ENCODE measurements at regions not wholly inside any gene's neighbourhood (a gene's known extent, or its start where the extent isn't known, plus 50 kb on each side); places are given as distances from the start of the nearest gene placed in this dataset.

DNA sequence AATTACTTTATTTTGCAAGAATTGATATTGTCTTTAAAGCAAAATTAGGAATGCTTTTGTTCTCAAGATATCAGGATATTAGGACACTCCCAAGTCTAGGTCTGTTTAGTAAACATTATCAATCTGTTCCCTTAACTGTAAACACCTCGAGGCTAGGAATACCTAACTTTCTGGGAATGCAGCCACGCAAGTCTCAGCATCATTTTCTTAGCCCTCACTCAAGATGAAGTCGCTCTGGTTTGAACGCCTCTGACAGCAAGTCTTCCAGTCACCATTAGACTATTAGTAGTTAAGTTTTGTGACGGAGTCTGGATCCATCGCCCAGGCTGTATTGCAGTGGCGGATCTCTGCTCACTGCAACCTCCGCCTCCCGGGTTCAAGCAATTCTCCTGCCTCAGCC is 128.0 kb upstream of the MYO3A start:
- TF ChIP-seq, protein P1, sequence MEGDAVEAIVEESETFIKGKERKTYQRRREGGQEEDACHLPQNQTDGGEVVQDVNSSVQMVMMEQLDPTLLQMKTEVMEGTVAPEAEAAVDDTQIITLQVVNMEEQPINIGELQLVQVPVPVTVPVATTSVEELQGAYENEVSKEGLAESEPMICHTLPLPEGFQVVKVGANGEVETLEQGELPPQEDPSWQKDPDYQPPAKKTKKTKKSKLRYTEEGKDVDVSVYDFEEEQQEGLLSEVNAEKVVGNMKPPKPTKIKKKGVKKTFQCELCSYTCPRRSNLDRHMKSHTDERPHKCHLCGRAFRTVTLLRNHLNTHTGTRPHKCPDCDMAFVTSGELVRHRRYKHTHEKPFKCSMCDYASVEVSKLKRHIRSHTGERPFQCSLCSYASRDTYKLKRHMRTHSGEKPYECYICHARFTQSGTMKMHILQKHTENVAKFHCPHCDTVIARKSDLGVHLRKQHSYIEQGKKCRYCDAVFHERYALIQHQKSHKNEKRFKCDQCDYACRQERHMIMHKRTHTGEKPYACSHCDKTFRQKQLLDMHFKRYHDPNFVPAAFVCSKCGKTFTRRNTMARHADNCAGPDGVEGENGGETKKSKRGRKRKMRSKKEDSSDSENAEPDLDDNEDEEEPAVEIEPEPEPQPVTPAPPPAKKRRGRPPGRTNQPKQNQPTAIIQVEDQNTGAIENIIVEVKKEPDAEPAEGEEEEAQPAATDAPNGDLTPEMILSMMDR (IDR thresholded peaks at IDR 0.05; ENCODE audit: insufficient read depth, low read length, poor library complexity, severe bottlenecking), result no peak
- no peak for TF ChIP-seq EZH2phosphoT487 (conservative IDR thresholded peaks at IDR 0.05; ENCODE audit: low read length)

Measured in SU-DHL-6 (cell line).